ENCODE measurements at regions not wholly inside any gene's neighbourhood (a gene's known extent, or its start where the extent isn't known, plus 50 kb on each side); places are given as distances from the start of the nearest gene placed in this dataset.

GRCh38 chrX:96389281-96390047 lies 295.2 kb upstream of the DIAPH2 start:
- ChIA-PET CTCF (no interaction called here), POLR2A (ENCODE audit: low non-redundant PET) (no interaction called here)
- no peak for TF ChIP-seq CTCF (conservative IDR thresholded peaks at IDR 0.05; ENCODE audit: low read depth)
- no peak overlapping the region for H3K27ac ChIP-seq
- no peak for DNase-seq (ENCODE audit: low spot score)

GRCh38 chrX:96394598-96394997 lies 290.0 kb upstream of the DIAPH2 start:
- POLR2A ChIA-PET (ENCODE audit: low non-redundant PET): no interaction called here
- TF ChIP-seq CTCF (conservative IDR thresholded peaks at IDR 0.05; ENCODE audit: low read depth): no peak
- H3K27ac ChIP-seq: no peak overlapping the region
- CTCF ChIA-PET: no interaction called here
- DNase-seq (ENCODE audit: low spot score): no peak

GRCh38 chrX:96403446-96403845 lies 281.2 kb upstream of the DIAPH2 start:
- TF ChIP-seq CTCF (conservative IDR thresholded peaks at IDR 0.05; ENCODE audit: low read depth): no peak
- ChIA-PET POLR2A (ENCODE audit: low non-redundant PET) (no interaction called here), CTCF (no interaction called here)
- no peak for DNase-seq (ENCODE audit: low spot score)
- no peak overlapping the region for H3K27ac ChIP-seq

- ChIA-PET POLR2A (ENCODE audit: low non-redundant PET) (no interaction called here), CTCF (no interaction called here)
- no peak overlapping the region for H3K27ac ChIP-seq
Measured at GRCh38 chrX:96405842-96406241, 278.8 kb upstream of the DIAPH2 start.

GRCh38 chrX:96407072-96407471 lies 277.6 kb upstream of the DIAPH2 start:
- DNase-seq (ENCODE audit: low spot score): peak; percentile 1
- H3K27ac ChIP-seq: no peak overlapping the region
- ChIA-PET POLR2A (ENCODE audit: low non-redundant PET) (no interaction called here), CTCF (no interaction called here)
- no peak for TF ChIP-seq CTCF (conservative IDR thresholded peaks at IDR 0.05; ENCODE audit: low read depth)

More at GRCh38 chrX:96405842-96406241, 278.8 kb upstream of the DIAPH2 start:
- DNase-seq (ENCODE audit: low spot score): no peak
- no peak for TF ChIP-seq CTCF (conservative IDR thresholded peaks at IDR 0.05; ENCODE audit: low read depth)

GRCh38 chrX:96407501-96407900 lies 277.1 kb upstream of the DIAPH2 start:
- no peak overlapping the region for H3K27ac ChIP-seq
- POLR2A ChIA-PET (ENCODE audit: low non-redundant PET): no interaction called here
- peak; percentile 3 for DNase-seq (ENCODE audit: low spot score)
- CTCF ChIA-PET: no interaction called here
- no peak for TF ChIP-seq CTCF (conservative IDR thresholded peaks at IDR 0.05; ENCODE audit: low read depth)
